WTC11 (cell line): ENCODE measurements at regions not wholly inside any gene's neighbourhood (a gene's known extent, or its start where the extent isn't known, plus 50 kb on each side); places are given as distances from the start of the nearest gene placed in this dataset.

Experiments
- ATAC-seq: fragments of 200-7000 bp; cut with Tn5 transposase; 2 replicates; pipeline ENCODE4 v1.10.0; 2021; ENCODE audit warnings: mild to moderate bottlenecking, moderate library complexity
- CTCF ChIA-PET: fragments of 300-600 bp; sonication (Branson Sonifier 250); formaldehyde crosslinking; loops from one replicate; lab custom pipeline; 2021; ENCODE audit warnings: antibody characterized with exemption; lab: Charles Lee
- POLR2A ChIA-PET: fragments of 350-600 bp; sonication (Branson Sonifier 250); formaldehyde crosslinking; loops from one replicate; lab custom pipeline; 2021; ENCODE audit warnings: antibody characterized with exemption; lab: Charles Lee
- DNase-seq: peaks from one replicate; pipeline ENCODE4 v3.0.0; 2021; ENCODE audit warnings: low spot score
- H3K27ac Mint-ChIP-seq: 2 replicates; pipeline ENCODE4 v1.8.0; 2021; ENCODE audit warnings: mixed read lengths
- H3K27me3 Mint-ChIP-seq: 2 replicates; pipeline ENCODE4 v1.8.0; 2021; ENCODE audit warnings: low read depth, mild to moderate bottlenecking, moderate library complexity, mixed read lengths
- H3K36me3 Mint-ChIP-seq: 2 replicates; pipeline ENCODE4 v1.8.0; 2021; ENCODE audit warnings: mixed read lengths
- H3K4me1 Mint-ChIP-seq: 2 replicates; pipeline ENCODE4 v1.8.0; 2022; ENCODE audit warnings: mixed read lengths
- H3K4me3 Mint-ChIP-seq: 2 replicates; pipeline ENCODE4 v1.8.0; 2021; ENCODE audit warnings: mild to moderate bottlenecking, moderate library complexity, mixed read lengths
- H3K9me3 Mint-ChIP-seq: 2 replicates; pipeline ENCODE4 v1.8.0; 2021; ENCODE audit warnings: mixed read lengths
- AFF4 ChIP-seq: sonication (generic); formaldehyde crosslinking; IDR thresholded peaks from 2 replicates; pipeline ENCODE4 v1.8.1; 2023; ENCODE audit warnings: mild to moderate bottlenecking, missing genetic modification reagents, borderline replicate concordance
- ATF1 ChIP-seq: sonication (generic); formaldehyde crosslinking; IDR thresholded peaks from 2 replicates; pipeline ENCODE4 v1.8.1; 2023; ENCODE audit warnings: mild to moderate bottlenecking, moderate library complexity, missing genetic modification reagents
- CDX4 ChIP-seq: fragments of 250-450 bp; sonication (Bioruptor Pico); IDR thresholded peaks from 2 replicates; pipeline ENCODE4 v1.9.0; 2021; ENCODE audit warnings: moderate library complexity, mild to moderate bottlenecking, inconsistent platforms, borderline replicate concordance
- CREB1 ChIP-seq: sonication (generic); formaldehyde crosslinking; IDR thresholded peaks from 2 replicates; pipeline ENCODE4 v1.8.0; 2023; ENCODE audit warnings: mild to moderate bottlenecking, missing genetic modification reagents
- FOXJ3 ChIP-seq: sonication (generic); formaldehyde crosslinking; IDR thresholded peaks from 2 replicates; pipeline ENCODE4 v1.9.0; 2021; ENCODE audit warnings: missing genetic modification reagents, mild to moderate bottlenecking, borderline replicate concordance
- FOXP4 ChIP-seq: sonication (generic); formaldehyde crosslinking; IDR thresholded peaks from 2 replicates; pipeline ENCODE4 v1.8.0; 2022; ENCODE audit warnings: mild to moderate bottlenecking, missing genetic modification reagents
- MAX ChIP-seq: sonication (generic); formaldehyde crosslinking; IDR thresholded peaks from 2 replicates; pipeline ENCODE4 v1.8.0; 2022; ENCODE audit warnings: mild to moderate bottlenecking, missing genetic modification reagents
- MLX ChIP-seq: sonication (generic); formaldehyde crosslinking; IDR thresholded peaks from 2 replicates; pipeline ENCODE4 v1.8.1; 2023; ENCODE audit warnings: mild to moderate bottlenecking, missing genetic modification reagents, moderate library complexity
- MXD4 ChIP-seq: fragments of 250-450 bp; sonication (Bioruptor Pico); IDR thresholded peaks from 2 replicates; pipeline ENCODE4 v1.8.0; 2021; ENCODE audit warnings: mild to moderate bottlenecking, moderate library complexity, borderline replicate concordance
- NFYB ChIP-seq: sonication (generic); formaldehyde crosslinking; conservative IDR thresholded peaks from 2 replicates; pipeline ENCODE4 v1.8.0; 2022; ENCODE audit warnings: low read depth, missing genetic modification reagents
- NR3C1 ChIP-seq: sonication (generic); formaldehyde crosslinking; conservative IDR thresholded peaks from 2 replicates; pipeline ENCODE4 v1.8.1; 2023; ENCODE audit warnings: low read depth, mild to moderate bottlenecking, missing genetic modification reagents
- OVOL2 ChIP-seq: fragments of 250-450 bp; sonication (Bioruptor Pico); IDR thresholded peaks from 2 replicates; pipeline ENCODE4 v1.9.0; 2021; ENCODE audit warnings: mild to moderate bottlenecking, borderline replicate concordance
- PREB ChIP-seq: sonication (generic); formaldehyde crosslinking; IDR thresholded peaks from 2 replicates; pipeline ENCODE4 v1.8.1; 2022; ENCODE audit warnings: mild to moderate bottlenecking, missing genetic modification reagents, moderate library complexity, borderline replicate concordance
- SMAD3 ChIP-seq: sonication (generic); formaldehyde crosslinking; IDR thresholded peaks from 2 replicates; pipeline ENCODE4 v1.8.0; 2022; ENCODE audit warnings: missing genetic modification reagents, mild to moderate bottlenecking, borderline replicate concordance
- SOX15 ChIP-seq: fragments of 250-450 bp; sonication (Bioruptor Pico); IDR thresholded peaks from 2 replicates; pipeline ENCODE4 v1.9.0; 2021; ENCODE audit warnings: mild to moderate bottlenecking
- SP1 ChIP-seq: sonication (generic); formaldehyde crosslinking; conservative IDR thresholded peaks from 2 replicates; pipeline ENCODE4 v1.8.1; 2022; ENCODE audit warnings: missing genetic modification reagents
- STAT6 ChIP-seq: sonication (generic); formaldehyde crosslinking; conservative IDR thresholded peaks from 2 replicates; pipeline ENCODE4 v1.8.1; 2023; ENCODE audit warnings: mild to moderate bottlenecking, low read depth, missing genetic modification reagents, moderate library complexity
- USF1 ChIP-seq: sonication (generic); formaldehyde crosslinking; IDR thresholded peaks from 2 replicates; pipeline ENCODE4 v1.8.0; 2022; ENCODE audit warnings: mild to moderate bottlenecking, missing genetic modification reagents
- ZBTB43 ChIP-seq: sonication (generic); formaldehyde crosslinking; IDR thresholded peaks from 2 replicates; pipeline ENCODE4 v1.8.1; 2023; ENCODE audit warnings: mild to moderate bottlenecking, missing genetic modification reagents
- ZNF138 ChIP-seq: sonication (generic); formaldehyde crosslinking; conservative IDR thresholded peaks from 2 replicates; pipeline ENCODE4 v1.8.1; 2022; ENCODE audit warnings: mild to moderate bottlenecking, moderate library complexity, missing genetic modification reagents
- ZNF396 ChIP-seq: fragments of 250-450 bp; sonication (Bioruptor Pico); IDR thresholded peaks from 2 replicates; pipeline ENCODE4 v1.8.0; 2021; ENCODE audit warnings: mild to moderate bottlenecking, moderate library complexity, borderline replicate concordance
- ZSCAN18 ChIP-seq: fragments of 250-450 bp; sonication (Bioruptor Pico); IDR thresholded peaks from 2 replicates; pipeline ENCODE4 v2.1.2; 2022; ENCODE audit warnings: mild to moderate bottlenecking, moderate library complexity

GRCh38 chr4:73340917-73341316, 63.2 kb upstream of the ALB start (continued):
- no peak for TF ChIP-seq OVOL2 (CRISPR knock-in tag)
- TF ChIP-seq FOXP4 (CRISPR knock-in tag): no peak
- no peak for TF ChIP-seq SMAD3 (CRISPR knock-in tag)
- no peak for TF ChIP-seq STAT6
- no peak for TF ChIP-seq FOXJ3 (CRISPR knock-in tag)
- TF ChIP-seq ZBTB43 (CRISPR knock-in tag): no peak
- TF ChIP-seq MXD4 (CRISPR knock-in tag): no peak
- no peak for TF ChIP-seq ZSCAN18 (CRISPR knock-in tag)
- TF ChIP-seq ZNF138 (CRISPR knock-in tag): no peak
- TF ChIP-seq CREB1: no peak
- TF ChIP-seq SOX15: no peak
- TF ChIP-seq ATF1 (CRISPR knock-in tag): no peak

GRCh38 chr4:73335679-73336078, 68.4 kb upstream of the ALB start:
- DNase-seq (no peak), ATAC-seq (no peak)
- no peaks in the 10 kb centered on the region for H3K27me3 Mint-ChIP-seq
- no peak overlapping the region for H3K4me3 Mint-ChIP-seq
- peaks cover 13% of the 10 kb centered on the region for H3K4me1 Mint-ChIP-seq
- POLR2A ChIA-PET: no interaction called here
- peaks cover 19% of the 10 kb centered on the region for H3K9me3 Mint-ChIP-seq
- H3K27ac Mint-ChIP-seq: no peak overlapping the region
- peaks cover 10% of the 10 kb centered on the region for H3K36me3 Mint-ChIP-seq
- CTCF ChIA-PET: no interaction called here
- TF ChIP-seq MAX (CRISPR knock-in tag): no peak
- TF ChIP-seq ATF1 (CRISPR knock-in tag): no peak
- no peak for TF ChIP-seq NFYB (CRISPR knock-in tag)
- no peak for TF ChIP-seq ZNF396
- no peak for TF ChIP-seq PREB
- no peak for TF ChIP-seq USF1 (CRISPR knock-in tag)
- no peak for TF ChIP-seq NR3C1 (CRISPR knock-in tag)
- TF ChIP-seq CDX4 (CRISPR knock-in tag): no peak
- no peak for TF ChIP-seq AFF4
- no peak for TF ChIP-seq MLX (CRISPR knock-in tag)
- TF ChIP-seq SP1 (CRISPR knock-in tag): no peak
